ENCODE measurements at regions not wholly inside any gene's neighbourhood (a gene's known extent, or its start where the extent isn't known, plus 50 kb on each side); places are given as distances from the start of the nearest gene placed in this dataset.

DNA sequence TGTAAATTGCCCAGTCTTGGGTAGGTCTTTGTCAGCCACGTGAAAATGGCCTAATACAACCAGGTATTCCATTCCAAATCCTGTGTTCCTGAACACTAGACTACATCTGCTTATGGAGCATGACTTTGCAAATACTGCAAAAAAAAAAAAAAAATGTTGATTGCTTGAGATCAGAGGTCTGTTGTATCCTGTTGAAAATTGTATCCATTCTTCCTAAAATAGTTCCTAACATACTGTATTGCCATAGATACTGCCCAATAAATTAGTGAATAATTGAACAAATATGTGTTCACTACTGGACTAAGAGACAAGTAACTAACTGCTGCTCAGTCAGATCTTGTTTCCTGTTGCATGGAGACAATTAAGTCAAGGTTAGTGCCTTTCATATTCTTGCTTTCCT lies 164.3 kb upstream of the PABPC4L start:
- no peak for DNase-seq
- intact Hi-C loops (cut with DNase I), result no loop called here

DNA sequence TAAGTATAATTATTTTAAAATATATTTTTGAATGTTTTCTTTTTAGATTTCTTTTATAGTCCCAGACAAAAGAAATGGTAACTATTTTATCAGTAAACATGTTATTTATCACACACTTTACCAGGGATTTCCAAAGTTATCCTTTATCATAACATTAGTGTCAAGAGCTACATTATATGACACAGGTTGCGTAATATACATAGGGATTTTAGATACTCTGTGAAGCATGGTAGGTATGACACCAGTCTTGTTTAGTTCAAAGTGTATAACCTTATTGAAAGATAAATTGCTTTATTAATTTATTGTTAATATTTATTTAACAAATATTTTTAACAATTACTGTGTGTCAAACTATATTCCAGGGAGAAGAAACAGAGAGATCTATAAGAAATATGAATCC lies 163.3 kb upstream of the PABPC4L start:
- DNase-seq, result no peak
- intact Hi-C loops (cut with DNase I), result no loop called here

DNA sequence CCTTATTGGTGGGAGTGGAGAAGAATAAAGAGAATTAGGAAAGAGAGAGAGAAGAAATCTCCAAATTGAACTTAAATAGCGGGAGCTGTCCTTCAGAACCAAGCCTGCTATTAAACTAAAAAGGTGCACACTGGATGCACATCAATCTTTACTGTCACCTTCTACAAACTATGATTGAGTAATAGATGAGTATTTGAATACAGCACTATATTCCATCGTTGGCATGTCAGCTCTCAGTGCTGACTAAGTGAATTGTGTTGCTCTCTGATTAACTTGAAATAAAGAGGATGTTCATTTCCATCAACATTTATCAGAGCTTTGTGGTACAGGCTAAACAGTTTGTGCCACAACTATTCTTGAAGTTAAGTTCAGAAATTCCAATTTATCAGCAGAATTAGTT lies 143.7 kb upstream of the PABPC4L start:
- intact Hi-C loops (cut with DNase I), result no loop called here
- DNase-seq, result no peak

DNA sequence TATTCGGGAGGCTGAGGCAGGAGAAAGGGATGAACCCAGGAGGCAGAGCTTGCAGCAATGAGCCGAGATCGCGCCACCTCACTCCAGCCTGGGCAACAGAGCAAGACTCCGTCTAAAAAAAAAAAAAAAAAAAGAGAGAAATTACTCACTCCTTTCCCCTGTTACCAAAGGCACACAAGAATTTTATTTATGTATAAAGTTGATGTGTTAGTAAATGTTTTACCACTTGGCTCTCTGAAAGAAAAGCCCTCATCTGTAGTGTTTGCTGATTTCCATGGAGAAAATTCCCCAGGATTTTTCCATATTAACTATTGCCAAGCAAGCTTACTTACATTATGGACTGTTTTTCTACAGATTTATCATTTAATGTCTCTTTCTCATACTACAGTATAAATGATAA lies 142.1 kb upstream of the PABPC4L start:
- DNase-seq, result no peak
- intact Hi-C loops (cut with DNase I), result no loop called here

DNA sequence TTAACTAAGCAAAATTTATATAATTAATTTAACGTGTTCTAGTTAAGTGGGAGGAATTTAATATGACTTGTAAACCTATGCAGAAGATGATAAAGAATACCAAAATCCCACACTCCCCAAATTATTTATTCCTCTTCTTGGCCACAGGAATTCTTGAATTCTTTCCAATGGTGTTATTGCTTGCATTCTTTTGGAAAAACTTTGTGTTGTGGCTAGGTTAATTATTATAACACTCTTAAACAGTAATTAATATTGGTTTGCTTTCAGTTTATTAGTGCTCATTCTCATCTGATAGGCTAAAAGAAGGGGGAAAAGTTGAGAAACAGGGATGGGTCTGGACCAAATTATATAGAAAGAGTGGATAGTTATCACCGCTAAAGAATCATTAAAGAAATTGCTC lies 141.5 kb upstream of the PABPC4L start:
- intact Hi-C loops (cut with DNase I), result no loop called here
- no peak for DNase-seq

DNA sequence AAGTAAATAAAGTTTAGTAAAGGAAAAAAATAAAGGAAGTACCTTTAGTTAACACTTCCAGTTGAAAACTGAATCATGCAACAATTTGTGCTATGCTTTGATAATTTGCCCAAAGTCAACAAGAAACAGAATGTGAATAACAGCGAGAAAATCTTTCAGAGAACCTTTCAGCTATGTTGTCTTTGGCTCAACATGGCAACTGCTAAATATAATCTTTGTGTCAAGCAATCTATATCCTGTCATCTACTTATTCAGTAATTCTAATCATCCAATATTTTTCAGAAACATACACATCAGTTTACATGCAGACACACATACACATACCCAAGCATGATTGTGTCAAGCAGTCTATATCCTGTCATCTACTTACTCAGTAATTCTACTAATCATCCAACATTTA lies 136.0 kb upstream of the PABPC4L start:
- DNase-seq, result no peak
- intact Hi-C loops (cut with DNase I), result no loop called here

GRCh38 chr4:134328741-134329140 lies 127.2 kb upstream of the PABPC4L start:
- intact Hi-C loops (cut with DNase I), result no loop called here

DNA sequence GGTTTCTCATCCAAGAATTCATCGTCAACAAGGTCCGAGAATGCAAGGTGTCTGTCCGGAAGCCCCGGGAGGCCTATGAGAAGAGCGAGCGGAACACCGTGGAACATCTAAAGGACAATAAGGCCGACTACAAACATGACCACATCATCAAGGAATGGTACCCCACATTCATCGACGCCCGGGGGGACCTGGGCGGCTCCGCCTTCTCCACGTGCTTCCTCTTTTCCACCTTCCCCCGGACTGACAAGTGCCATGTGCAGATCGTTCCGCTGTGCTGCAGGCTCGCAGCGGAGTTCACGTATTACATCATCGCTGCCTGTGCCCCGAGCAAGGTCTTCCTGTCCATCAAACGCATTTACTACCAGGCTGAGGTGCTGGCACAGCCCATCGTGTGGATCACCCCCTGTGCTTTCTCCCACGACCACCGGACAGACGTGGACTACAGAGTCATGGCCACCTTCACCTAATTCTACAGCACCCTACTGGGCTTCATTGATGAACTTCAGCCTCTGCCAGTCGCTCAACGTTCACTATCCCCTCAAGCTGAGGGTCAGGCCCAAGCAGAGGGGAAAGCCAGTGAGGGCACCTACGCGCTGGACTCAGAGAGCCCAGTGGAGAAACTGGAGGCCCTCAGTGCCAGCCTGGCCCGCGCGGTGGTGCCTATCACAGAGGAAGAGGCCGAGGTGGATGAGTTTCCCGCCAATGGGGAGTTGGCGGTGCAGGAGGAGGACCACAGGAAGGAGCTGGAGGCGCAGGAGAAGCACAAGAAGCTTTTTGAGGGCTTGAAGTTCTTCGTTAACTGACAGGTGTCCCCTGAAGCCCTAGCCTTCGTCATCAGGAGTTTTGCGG lies 125.9 kb upstream of the PABPC4L start:
- no peak for DNase-seq
- intact Hi-C loops (cut with DNase I), result no loop called here

More at GRCh38 chr4:134328741-134329140, 127.2 kb upstream of the PABPC4L start:
- DNase-seq, result no peak

DNA sequence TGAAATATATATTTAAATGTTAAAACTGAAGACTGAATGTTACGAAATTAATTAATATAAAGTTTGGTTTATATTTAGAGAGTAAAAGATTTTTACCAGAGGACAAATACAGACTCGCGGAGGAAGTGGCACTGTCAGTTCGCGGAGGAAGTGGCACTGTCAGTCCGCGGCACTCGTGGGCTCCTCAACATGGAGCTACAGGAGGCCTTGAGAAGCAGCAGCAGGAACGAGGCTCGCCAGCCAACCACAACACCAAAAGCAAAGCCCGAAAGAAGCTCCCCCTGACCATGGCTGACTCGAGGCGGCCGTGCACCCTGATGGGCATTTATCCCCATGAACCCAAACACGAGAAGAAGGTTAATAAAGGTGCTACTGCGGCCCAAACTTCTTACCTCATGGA lies 125.3 kb upstream of the PABPC4L start:
- intact Hi-C loops (cut with DNase I), result no loop called here
- DNase-seq, result no peak

DNA sequence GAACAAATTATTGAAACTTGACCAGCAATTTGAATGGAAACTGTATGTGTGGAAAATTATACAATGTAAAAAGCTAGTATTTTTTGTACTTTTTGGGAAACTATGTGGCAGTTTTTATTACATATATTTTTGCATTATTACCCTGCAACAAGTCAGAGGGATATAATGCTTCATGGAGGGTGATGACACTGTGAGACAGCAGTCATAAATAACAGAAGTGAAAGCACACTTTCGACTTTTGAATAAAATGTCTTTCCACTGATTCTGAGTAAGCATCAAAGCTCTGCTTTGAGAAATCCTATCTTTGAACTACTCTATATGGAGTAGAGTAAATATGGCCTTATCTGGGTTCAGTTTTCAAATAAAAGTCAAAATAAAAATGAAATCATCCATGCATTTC lies 122.6 kb upstream of the PABPC4L start:
- intact Hi-C loops (cut with DNase I), result no loop called here
- no peak for DNase-seq

GRCh38 chr4:134320048-134320447 lies 118.5 kb upstream of the PABPC4L start:
- intact Hi-C loops (cut with DNase I), result no loop called here
- DNase-seq, result no peak

DNA sequence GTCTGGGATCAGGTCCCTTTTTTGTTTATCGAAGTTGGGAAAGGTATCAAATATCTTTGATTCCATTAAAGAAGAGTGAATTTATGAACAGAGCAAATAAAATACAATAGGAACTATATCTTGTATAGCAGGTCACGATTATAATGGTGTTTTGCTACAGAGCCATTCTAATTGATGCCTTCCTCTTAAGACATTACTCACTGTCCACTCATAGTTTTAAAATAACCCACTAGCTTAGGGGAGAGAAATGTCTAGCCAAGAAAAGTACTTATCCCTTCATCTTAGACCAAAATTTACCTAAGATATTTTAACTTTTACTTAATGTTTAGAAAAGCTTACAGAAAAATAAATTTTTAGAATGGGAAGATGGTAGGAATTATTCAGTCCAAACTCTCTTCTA lies 112.0 kb upstream of the PABPC4L start:
- intact Hi-C loops (cut with DNase I), result no loop called here
- no peak for DNase-seq

GRCh38 chr4:134309715-134310114 lies 108.1 kb upstream of the PABPC4L start:
- no peak for DNase-seq
- intact Hi-C loops (cut with DNase I), result no loop called here

DNA sequence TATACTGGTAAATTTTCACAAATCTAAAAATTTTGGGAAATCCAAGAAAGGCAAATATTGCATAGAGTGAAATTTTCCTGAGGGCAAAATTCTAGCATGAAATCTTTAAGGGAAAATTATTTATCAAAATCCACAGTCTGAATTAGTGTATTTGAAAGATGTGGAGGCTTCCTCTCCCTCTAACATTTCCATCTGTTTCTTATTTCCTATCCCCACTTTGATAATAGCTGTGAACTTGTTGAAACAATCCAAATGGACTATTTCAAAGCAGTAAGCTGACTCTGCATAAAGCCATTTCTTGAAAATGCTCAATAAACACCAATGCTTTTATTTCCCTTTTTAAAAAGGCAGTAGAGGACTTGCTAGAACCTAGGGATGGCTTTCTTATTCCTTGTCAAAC lies 107.3 kb upstream of the PABPC4L start:
- no peak for DNase-seq
- intact Hi-C loops (cut with DNase I), result no loop called here

- intact Hi-C loops (cut with DNase I), result no loop called here
- no peak for DNase-seq
Measured at GRCh38 chr4:134298313-134298712, 96.7 kb upstream of the PABPC4L start.

DNA sequence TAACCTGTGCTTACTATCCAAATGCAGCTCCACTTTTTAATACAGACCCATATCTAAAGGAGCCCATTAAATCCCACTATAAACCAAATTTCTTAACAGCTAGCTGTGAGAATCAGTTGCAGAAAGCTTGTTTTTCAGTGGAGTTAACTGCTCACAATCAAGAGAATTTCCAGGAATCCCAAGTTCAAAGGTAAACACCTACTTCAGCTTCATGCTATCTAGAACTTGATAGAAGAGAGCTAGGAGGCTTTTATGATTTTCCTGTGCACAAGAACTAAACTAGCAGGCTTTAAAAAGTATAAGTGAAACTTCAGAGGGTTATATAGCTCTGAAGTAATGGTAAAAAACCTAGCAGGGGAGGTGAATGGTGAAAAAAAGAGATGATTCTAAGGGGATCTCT lies 96.2 kb upstream of the PABPC4L start:
- DNase-seq, result no peak
- intact Hi-C loops (cut with DNase I), result no loop called here

GRCh38 chr4:134282680-134283079 lies 81.1 kb upstream of the PABPC4L start:
- intact Hi-C loops (cut with DNase I), result no loop called here
- DNase-seq, result no peak

GRCh38 chr4:134278675-134279074 lies 77.1 kb upstream of the PABPC4L start:
- intact Hi-C loops (cut with DNase I), result no loop called here
- no peak for DNase-seq

DNA sequence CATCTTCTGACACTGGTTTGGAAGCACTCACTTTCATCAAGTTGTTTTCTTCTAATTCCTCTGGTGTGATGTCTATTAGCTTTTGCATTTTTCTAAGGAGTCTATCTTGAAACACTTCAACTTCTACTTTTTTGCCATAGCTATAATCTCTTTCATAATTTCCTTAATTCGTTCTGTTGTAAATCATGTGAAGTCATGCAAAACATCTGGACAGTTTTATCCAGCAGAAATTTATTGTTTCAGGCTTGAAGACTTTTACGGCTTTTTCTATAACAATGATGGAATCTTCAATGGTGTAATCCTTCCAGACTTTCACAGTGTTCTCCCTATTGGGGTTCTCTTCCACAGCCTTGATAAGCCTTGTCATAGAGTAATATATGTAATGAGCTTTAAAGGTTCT lies 74.9 kb upstream of the PABPC4L start:
- no peak for DNase-seq
- intact Hi-C loops (cut with DNase I), result no loop called here

- intact Hi-C loops (cut with DNase I), result no loop called here
- DNase-seq, result no peak
Measured at GRCh38 chr4:134260126-134260525, 58.5 kb upstream of the PABPC4L start.

Data from head of caudate nucleus (tissue), 42 donors.